Activated CD4-positive, alpha-beta T cell treated with anti-CD3 and anti-CD28 coated beads for 36 hours (primary cell): ENCODE measurements at regions not wholly inside any gene's neighbourhood (a gene's known extent, or its start where the extent isn't known, plus 50 kb on each side); places are given as distances from the start of the nearest gene placed in this dataset.

Experiments used
- ATAC-seq: fragments of 200-7000 bp; cut with Tn5 transposase; one replicate; pipeline ENCODE4 v1.10.0; 2021; ENCODE audit warnings: mild to moderate bottlenecking, moderate library complexity
- CTCF ChIA-PET: fragments of 350-600 bp; sonication (Branson Sonifier 250); formaldehyde crosslinking; loops from one replicate; lab custom pipeline; 2021; ENCODE audit warnings: antibody characterized with exemption; lab: Charles Lee
- POLR2A ChIA-PET: fragments of 350-600 bp; sonication (Branson Sonifier 250); formaldehyde crosslinking; loops from one replicate; lab custom pipeline; 2021; ENCODE audit warnings: antibody characterized with exemption, inconsistent platforms; lab: Charles Lee
- DNase-seq: peaks from one replicate; pipeline ENCODE4 v3.0.0-alpha.2; 2020
- H3K27ac Mint-ChIP-seq: one replicate; pipeline ENCODE4 v1.8.0; 2021; ENCODE audit warnings: mixed read lengths
- H3K27me3 Mint-ChIP-seq: one replicate; pipeline ENCODE4 v1.8.0; 2021; ENCODE audit warnings: mixed read lengths
- H3K36me3 Mint-ChIP-seq: one replicate; pipeline ENCODE4 v1.8.0; 2021; ENCODE audit warnings: low read depth, mixed read lengths
- H3K4me1 Mint-ChIP-seq: one replicate; pipeline ENCODE4 v1.8.0; 2021; ENCODE audit warnings: mixed read lengths
- H3K4me3 Mint-ChIP-seq: one replicate; pipeline ENCODE4 v1.8.0; 2021; ENCODE audit warnings: mild to moderate bottlenecking, moderate library complexity, mixed read lengths
- H3K9me3 Mint-ChIP-seq: one replicate; pipeline ENCODE4 v1.8.0; 2021; ENCODE audit warnings: low read depth, mixed read lengths
- intact Hi-C, 2 experiments: fragments of 100-400 bp; cut with DNase I in 1 of 2; cut with micrococcal nuclease in 1 of 2; formaldehyde crosslinking; loops; one replicate each; pipeline versions ENCODE4 v1.14.2 to v1.15.1; 2022 to 2024; cut with DNase I, micrococcal nuclease

- Mint-ChIP-seq H3K4me3 (no peak overlapping the region), H3K9me3 (peaks cover 3% of the 10 kb centered on the region), H3K4me1 (no peaks in the 10 kb centered on the region), H3K27ac (no peak overlapping the region), H3K36me3 (no peaks in the 10 kb centered on the region), H3K27me3 (no peaks in the 10 kb centered on the region)
- ChIA-PET POLR2A (interaction anchor here (0.6 kb wide), 1 partner anchor 47 kb away, joined by 4 read pairs; no protein-coding TSS in a partner anchor), CTCF (no interaction called here)
- ATAC-seq, result no peak
- intact Hi-C loops, result no loop called here
- DNase-seq, result no peak
Measured at GRCh38 chr13:60757501-60758215, 360.6 kb downstream of the TDRD3 start.

- H3K27ac Mint-ChIP-seq, result no peak overlapping the region
- H3K4me3 Mint-ChIP-seq, result no peak overlapping the region
- DNase-seq (no peak), ATAC-seq (no peak)
- no peaks in the 10 kb centered on the region for H3K4me1 Mint-ChIP-seq
- intact Hi-C loops, result no loop called here
- H3K36me3 Mint-ChIP-seq, result no peaks in the 10 kb centered on the region
- CTCF ChIA-PET, result no interaction called here
- POLR2A ChIA-PET, result no interaction called here
- no peaks in the 10 kb centered on the region for H3K27me3 Mint-ChIP-seq
- peaks cover 3% of the 10 kb centered on the region for H3K9me3 Mint-ChIP-seq
Measured at GRCh38 chr13:60756306-60756705, 359.3 kb downstream of the TDRD3 start.

GRCh38 chr13:60755380-60756163 is 358.6 kb downstream of the TDRD3 start:
- intact Hi-C loops, result no loop called here
- CTCF ChIA-PET, result no interaction called here
- H3K9me3 Mint-ChIP-seq, result peaks cover 3% of the 10 kb centered on the region
- H3K4me3 Mint-ChIP-seq, result no peak overlapping the region
- ATAC-seq (no peak), DNase-seq (no peak)
- POLR2A ChIA-PET, result no interaction called here
- no peaks in the 10 kb centered on the region for H3K36me3 Mint-ChIP-seq
- H3K4me1 Mint-ChIP-seq, result no peaks in the 10 kb centered on the region
- H3K27me3 Mint-ChIP-seq, result no peaks in the 10 kb centered on the region
- no peak overlapping the region for H3K27ac Mint-ChIP-seq

- H3K9me3 Mint-ChIP-seq, result peaks cover 3% of the 10 kb centered on the region
- intact Hi-C loops, result no loop called here
- no peak overlapping the region for H3K27ac Mint-ChIP-seq
- H3K27me3 Mint-ChIP-seq, result no peaks in the 10 kb centered on the region
- ATAC-seq, result no peak
- H3K4me1 Mint-ChIP-seq, result no peaks in the 10 kb centered on the region
- DNase-seq, result no peak
- H3K36me3 Mint-ChIP-seq, result no peaks in the 10 kb centered on the region
- H3K4me3 Mint-ChIP-seq, result no peak overlapping the region
- ChIA-PET POLR2A (no interaction called here), CTCF (interaction anchor here (0.6 kb wide), 1 partner anchor 71 kb away, joined by 3 read pairs; no protein-coding TSS in a partner anchor)
Measured at GRCh38 chr13:60754211-60755090, 357.4 kb downstream of the TDRD3 start.

GRCh38 chr13:60753641-60754040 is 356.6 kb downstream of the TDRD3 start:
- no peaks in the 10 kb centered on the region for H3K4me1 Mint-ChIP-seq
- no peaks in the 10 kb centered on the region for H3K27me3 Mint-ChIP-seq

GRCh38 chr13:60745343-60745742 is 348.3 kb downstream of the TDRD3 start:
- Mint-ChIP-seq H3K27me3 (no peaks in the 10 kb centered on the region), H3K4me3 (no peak overlapping the region), H3K9me3 (peaks cover 11% of the 10 kb centered on the region), H3K27ac (no peak overlapping the region), H3K36me3 (no peaks in the 10 kb centered on the region), H3K4me1 (no peaks in the 10 kb centered on the region)
- ChIA-PET CTCF (no interaction called here), POLR2A (no interaction called here)
- DNase-seq (no peak), ATAC-seq (no peak)
- intact Hi-C loops, result no loop called here

More at GRCh38 chr13:60753641-60754040, 356.6 kb downstream of the TDRD3 start:
- intact Hi-C loops, result no loop called here
- Mint-ChIP-seq H3K4me3 (no peak overlapping the region), H3K36me3 (no peaks in the 10 kb centered on the region), H3K9me3 (peaks cover 3% of the 10 kb centered on the region), H3K27ac (no peak overlapping the region)
- CTCF ChIA-PET, result no interaction called here
- POLR2A ChIA-PET, result no interaction called here
- DNase-seq, result no peak
- no peak for ATAC-seq

- intact Hi-C loops, result no loop called here
- Mint-ChIP-seq H3K4me1 (no peaks in the 10 kb centered on the region), H3K27me3 (no peaks in the 10 kb centered on the region), H3K4me3 (no peak overlapping the region), H3K27ac (no peak overlapping the region), H3K36me3 (no peaks in the 10 kb centered on the region), H3K9me3 (peaks cover 4% of the 10 kb centered on the region)
- ATAC-seq (no peak), DNase-seq (no peak)
- POLR2A ChIA-PET, result no interaction called here
- CTCF ChIA-PET, result no interaction called here
Measured at GRCh38 chr13:60733933-60734332, 336.9 kb downstream of the TDRD3 start.

- ATAC-seq (no peak), DNase-seq (no peak)
- Mint-ChIP-seq H3K4me3 (no peak overlapping the region), H3K27ac (no peak overlapping the region), H3K27me3 (no peaks in the 10 kb centered on the region), H3K9me3 (peaks cover 2% of the 10 kb centered on the region), H3K4me1 (no peaks in the 10 kb centered on the region), H3K36me3 (no peaks in the 10 kb centered on the region)
- ChIA-PET CTCF (no interaction called here), POLR2A (no interaction called here)
- intact Hi-C loops, result no loop called here
Measured at GRCh38 chr13:60727140-60727539, 330.1 kb downstream of the TDRD3 start.

- no peak overlapping the region for H3K4me3 Mint-ChIP-seq
- no peak for ATAC-seq
- intact Hi-C loops, result no loop called here
- no peaks in the 10 kb centered on the region for H3K4me1 Mint-ChIP-seq
- no peaks in the 10 kb centered on the region for H3K36me3 Mint-ChIP-seq
- CTCF ChIA-PET, result no interaction called here
- POLR2A ChIA-PET, result no interaction called here
- no peaks in the 10 kb centered on the region for H3K27me3 Mint-ChIP-seq
- no peak for DNase-seq
- H3K9me3 Mint-ChIP-seq, result peaks cover 2% of the 10 kb centered on the region
- no peak overlapping the region for H3K27ac Mint-ChIP-seq
Measured at GRCh38 chr13:60721063-60721462, 324.0 kb downstream of the TDRD3 start.

- ChIA-PET CTCF (no interaction called here), POLR2A (no interaction called here)
- Mint-ChIP-seq H3K4me3 (no peak overlapping the region), H3K27me3 (no peaks in the 10 kb centered on the region), H3K27ac (no peak overlapping the region), H3K9me3 (peaks cover 2% of the 10 kb centered on the region), H3K36me3 (no peaks in the 10 kb centered on the region), H3K4me1 (no peaks in the 10 kb centered on the region)
- intact Hi-C loops, result no loop called here
- ATAC-seq, result no peak
- no peak for DNase-seq
Measured at GRCh38 chr13:60720590-60720989, 323.6 kb downstream of the TDRD3 start.

GRCh38 chr13:60716313-60716712 is 319.3 kb downstream of the TDRD3 start:
- CTCF ChIA-PET, result no interaction called here
- Mint-ChIP-seq H3K36me3 (no peaks in the 10 kb centered on the region), H3K27ac (no peak overlapping the region), H3K4me3 (no peak overlapping the region), H3K4me1 (no peaks in the 10 kb centered on the region), H3K9me3 (no peaks in the 10 kb centered on the region), H3K27me3 (no peaks in the 10 kb centered on the region)
- POLR2A ChIA-PET, result no interaction called here
- ATAC-seq, result no peak
- DNase-seq, result no peak
- intact Hi-C loops, result no loop called here
